Right forelimb (tissue), 1 donor: ENCODE measurements at regions not wholly inside any gene's neighbourhood (a gene's known extent, or its start where the extent isn't known, plus 50 kb on each side); places are given as distances from the start of the nearest gene placed in this dataset.
"Not testable (repeated sequence)": the region's sequence is repeated elsewhere in the genome, so short reads cannot be mapped to it uniquely, and the experiment has no call there.

Source experiments
- DNase-seq: peaks from one replicate; pipeline ENCODE4 v3.0.0-alpha.2; 2018

- DNase-seq: no peak
Observed at GRCh38 chr1:244301595-244302130, 150.0 kb downstream of the ADSS2 start.

- no peak for DNase-seq
Observed at GRCh38 chr1:244302876-244303609, 148.7 kb downstream of the ADSS2 start.

GRCh38 chr1:244303610-244303969, 148.1 kb downstream of the ADSS2 start:
- no peak for DNase-seq

GRCh38 chr1:244304156-244304555, 147.6 kb downstream of the ADSS2 start:
- DNase-seq: no peak

GRCh38 chr1:244304656-244305055, 147.1 kb downstream of the ADSS2 start:
- DNase-seq: no peak

GRCh38 chr1:244305776-244306341, 145.8 kb downstream of the ADSS2 start:
- DNase-seq: no peak

GRCh38 chr1:244306544-244306943, 145.2 kb downstream of the ADSS2 start:
- no peak for DNase-seq

GRCh38 chr1:244309191-244309590, 142.5 kb downstream of the ADSS2 start:
- DNase-seq: not testable (repeated sequence)

GRCh38 chr1:244311784-244312532, 139.8 kb downstream of the ADSS2 start:
- DNase-seq: no peak

GRCh38 chr1:244313346-244313745, 138.4 kb downstream of the ADSS2 start:
- DNase-seq: no peak

GRCh38 chr1:244314921-244315559, 136.7 kb downstream of the ADSS2 start:
- DNase-seq: no peak

GRCh38 chr1:244315996-244316395, 135.7 kb downstream of the ADSS2 start:
- DNase-seq: no peak

GRCh38 chr1:244316407-244316806, 135.3 kb downstream of the ADSS2 start:
- no peak for DNase-seq

- no peak for DNase-seq
Observed at GRCh38 chr1:244316986-244317655, 134.6 kb downstream of the ADSS2 start.

- no peak for DNase-seq
Observed at GRCh38 chr1:244318078-244318477, 133.6 kb downstream of the ADSS2 start.

GRCh38 chr1:244318512-244318911, 133.2 kb downstream of the ADSS2 start:
- DNase-seq: no peak

GRCh38 chr1:244319283-244320132, 132.2 kb downstream of the ADSS2 start:
- DNase-seq: no peak

GRCh38 chr1:244322181-244322580, 129.5 kb downstream of the ADSS2 start:
- DNase-seq: no peak

GRCh38 chr1:244322791-244323521, 128.8 kb downstream of the ADSS2 start:
- no peak for DNase-seq

- DNase-seq: no peak
Observed at GRCh38 chr1:244324176-244324883, 127.4 kb downstream of the ADSS2 start.
